Endothelial cell of umbilical vein (primary cell): ENCODE measurements at regions not wholly inside any gene's neighbourhood (a gene's known extent, or its start where the extent isn't known, plus 50 kb on each side); places are given as distances from the start of the nearest gene placed in this dataset.
"Not testable (repeated sequence)": the region's sequence is repeated elsewhere in the genome, so short reads cannot be mapped to it uniquely, and the experiment has no call there.

Experiments used
- BruUV-seq: library from RNA; stranded (reverse); fragments of 400-500 nt; replicated peaks from 2 replicates; lab custom pipeline; 2021; lab: Mats Ljungman, UMichigan
- CTCF ChIA-PET: fragments of 300-600, 350-600 bp; sonication (Branson Sonifier 250); formaldehyde crosslinking; loops from one replicate; lab custom pipeline; 2021; ENCODE audit warnings: antibody characterized with exemption, inconsistent platforms; lab: Charles Lee
- POLR2A ChIA-PET: fragments of 300-600, 350-600 bp; sonication (Branson Sonifier 250); formaldehyde crosslinking; loops from one replicate; lab custom pipeline; 2021; ENCODE audit warnings: antibody characterized with exemption, inconsistent platforms; lab: Charles Lee
- DNase-seq: peaks from one replicate; pipeline ENCODE4 v3.0.0-alpha.2; 2011; ENCODE audit warnings: low read depth, low spot score
- FAIRE-seq: peaks from 2 replicates; lab custom pipeline; 2011; peaks lifted over from hg19 to GRCh38; lab: Jason Lieb, UNC
- H2AFZ ChIP-seq: 2 replicates; pipeline ENCODE4 v1.6.0; 2012; ENCODE audit warnings: low read depth, low read length, control low read depth, inconsistent platforms
- H3K27ac ChIP-seq: 2 replicates; pipeline ENCODE4 v1.5.1; 2011; ENCODE audit warnings: low read depth, mild to moderate bottlenecking, control low read depth, low read length, moderate library complexity; ENCODE audit not compliant: insufficient read depth
- H3K27me3 ChIP-seq, 2 experiments: 2 replicates each; pipeline versions ENCODE4 v1.6.0 to v1.6.1; 2011; ENCODE audit warnings: low read length in 2 of 2, mixed read lengths in 1 of 2; ENCODE audit not compliant: control insufficient read depth in 2 of 2, insufficient read depth in 2 of 2
- H3K36me3 ChIP-seq, 2 experiments: 2 replicates in 1 of 2; 3 replicates in 1 of 2; pipeline ENCODE4 v1.5.1; 2011; ENCODE audit warnings: low read length in 2 of 2, mild to moderate bottlenecking in 1 of 2, moderate library complexity in 1 of 2; ENCODE audit not compliant: control insufficient read depth in 2 of 2, insufficient read depth in 2 of 2; ENCODE audit errors: extremely low read depth in 1 of 2
- H3K4me1 ChIP-seq: 3 replicates; pipeline ENCODE4 v1.5.1; 2011; ENCODE audit warnings: mild to moderate bottlenecking, low read length; ENCODE audit not compliant: control insufficient read depth, insufficient read depth; ENCODE audit errors: extremely low read depth
- H3K4me2 ChIP-seq: 2 replicates; pipeline ENCODE4 v1.6.1; 2011; ENCODE audit warnings: low read length, control low read depth, mixed read lengths; ENCODE audit not compliant: insufficient read depth
- H3K4me3 ChIP-seq, 3 experiments: fragments of 200-600 bp in 1 of 3; sonication (generic), shearing (Covaris generic) in 1 of 3; replicated peaks in 1 of 3; 2 replicates each; pipeline ENCODE4 v1.5.1; 2011 to 2016; ENCODE audit warnings: control low read depth in 3 of 3, low read length in 3 of 3, mild to moderate bottlenecking in 2 of 3, inconsistent platforms in 1 of 3, low read depth in 1 of 3, moderate library complexity in 1 of 3; ENCODE audit not compliant: insufficient read depth in 1 of 3
- H3K79me2 ChIP-seq: 2 replicates; pipeline ENCODE4 v1.6.0; 2012; ENCODE audit warnings: low read length, inconsistent platforms; ENCODE audit not compliant: control insufficient read depth, insufficient read depth
- H3K9ac ChIP-seq: replicated peaks from 2 replicates; pipeline ENCODE3; 2011; ENCODE audit warnings: low read length, control low read depth; ENCODE audit not compliant: insufficient read depth; ENCODE audit errors: extremely low read depth
- H3K9me1 ChIP-seq: replicated peaks from 3 replicates; pipeline ENCODE4 v1.6.0; 2011; ENCODE audit warnings: mild to moderate bottlenecking, low read length; ENCODE audit not compliant: control insufficient read depth, insufficient read depth; ENCODE audit errors: extremely low read depth
- H3K9me3 ChIP-seq: replicated peaks from 2 replicates; pipeline ENCODE4 v1.5.1; 2012; ENCODE audit warnings: low read length, inconsistent platforms; ENCODE audit not compliant: control insufficient read depth, insufficient read depth
- H4K20me1 ChIP-seq: replicated peaks from 2 replicates; pipeline ENCODE3; 2011; ENCODE audit warnings: mild to moderate bottlenecking, low read length; ENCODE audit not compliant: control insufficient read depth, insufficient read depth; ENCODE audit errors: extremely low read depth
- CTCF ChIP-seq, 2 donors: IDR thresholded peaks; 1 replicate in 1 of 2; 2 replicates in 1 of 2; pipeline ENCODE4 v1.5.1; 2011; ENCODE audit warnings: low read length in 2 of 2, mild to moderate bottlenecking in 2 of 2, moderate library complexity in 2 of 2, control low read depth in 1 of 2, inconsistent platforms in 1 of 2, low read depth in 1 of 2; ENCODE audit not compliant: insufficient read depth in 1 of 2; ENCODE audit errors: extremely low read depth in 1 of 2
- EZH2 ChIP-seq: IDR thresholded peaks from 2 replicates; pipeline ENCODE4 v1.6.1; 2012; ENCODE audit warnings: borderline replicate concordance, low read depth, mild to moderate bottlenecking, moderate library complexity, low read length, inconsistent platforms; ENCODE audit not compliant: severe bottlenecking
- FOS ChIP-seq: IDR thresholded peaks from 2 replicates; pipeline ENCODE4 v1.6.1; 2011; ENCODE audit warnings: mild to moderate bottlenecking, low read length, moderate library complexity, borderline replicate concordance; ENCODE audit not compliant: insufficient read depth
- GATA2 ChIP-seq: IDR thresholded peaks from 2 replicates; pipeline ENCODE4 v1.7.0; 2011; ENCODE audit warnings: low read depth, mild to moderate bottlenecking, moderate library complexity, mixed read lengths, low read length; ENCODE audit not compliant: insufficient read length, insufficient read depth
- JUN ChIP-seq: IDR thresholded peaks from 2 replicates; pipeline ENCODE4 v1.6.1; 2011; ENCODE audit warnings: borderline replicate concordance, low read depth; ENCODE audit not compliant: insufficient read length, insufficient read depth
- MAX ChIP-seq: IDR thresholded peaks from 2 replicates; pipeline ENCODE4 v1.6.1; 2011; ENCODE audit not compliant: insufficient read depth, insufficient read length
- MYC ChIP-seq: IDR thresholded peaks from one replicate; pipeline ENCODE4 v1.6.1; 2011; ENCODE audit warnings: mild to moderate bottlenecking, low read depth, low read length
- POLR2A ChIP-seq: IDR thresholded peaks from 2 replicates; pipeline ENCODE4 v1.6.1; 2012; ENCODE audit warnings: low read depth, mild to moderate bottlenecking, control low read depth, low read length
- POLR2AphosphoS5 ChIP-seq: IDR thresholded peaks from 2 replicates; pipeline ENCODE4 v1.6.1; 2012; ENCODE audit warnings: low read depth, mild to moderate bottlenecking, control low read depth, low read length, moderate library complexity; ENCODE audit not compliant: insufficient read depth
- dilution Hi-C: fragments of 300-500 bp; cut with MboI; formaldehyde crosslinking; loops from one replicate; pipeline ENCODE4 v1.15.0; 2019; ENCODE audit warnings: low sequenced_read_pairs; ENCODE audit not compliant: extremely low pct_ligation_motif_present
- intact Hi-C: fragments of 100-400 bp; cut with micrococcal nuclease; formaldehyde crosslinking; loops from one replicate; pipeline ENCODE4 v1.10.0; 2022

GRCh38 chr1:228891272-228892034, 156.2 kb downstream of the RHOU start:
- dilution Hi-C loops, result no loop called here
- TF ChIP-seq POLR2AphosphoS5, result no peak
- no peak for TF ChIP-seq FOS
- TF ChIP-seq MYC, result no peak
- TF ChIP-seq POLR2A, result no peak
- no peak for TF ChIP-seq GATA2
- TF ChIP-seq JUN, result no peak
- no peak for TF ChIP-seq MAX
- no peak for TF ChIP-seq EZH2
- TF ChIP-seq CTCF (IDR thresholded peaks at IDR 0.05; ENCODE audit: extremely low read depth in 1 of 2, insufficient read depth in 1 of 2, low read depth in 1 of 2, low read length in 2 of 2), result no peak
- Histone ChIP-seq H3K4me1 (no peaks in the 10 kb centered on the region), H3K9me3 (no peaks in the 10 kb centered on the region), H4K20me1 (no peaks in the 10 kb centered on the region), H3K9me1 (no peaks in the 10 kb centered on the region), H3K4me3 (no peak overlapping the region), H3K27ac (no peak overlapping the region), H2AFZ (no peak overlapping the region), H3K9ac (no peak overlapping the region), H3K79me2 (no peaks in the 10 kb centered on the region), H3K4me2 (no peak overlapping the region), H3K27me3 (peaks cover 0 to 2% of the 10 kb centered on the region in 2 experiments), H3K36me3 (no peaks in the 10 kb centered on the region)
- intact Hi-C loops, result no loop called here
- BruUV-seq, result no TSS peak
- no peak for FAIRE-seq
- POLR2A ChIA-PET, result no interaction called here
- no peak for DNase-seq
- CTCF ChIA-PET, result interaction anchor here (1.0 to 1.3 kb wide), 2 partner anchors 9 to 112 kb away, joined by 3 read pairs; no protein-coding TSS in a partner anchor

- H3K27me3 ChIP-seq, H3K27ac ChIP-seq, H3K4me1 ChIP-seq, POLR2A ChIA-PET, H3K79me2 ChIP-seq, H3K4me2 ChIP-seq, FAIRE-seq, H3K9me3 ChIP-seq, BruUV-seq, H2AFZ ChIP-seq, DNase-seq, H3K36me3 ChIP-seq, intact Hi-C loops, dilution Hi-C loops, H3K9me1 ChIP-seq, CTCF ChIA-PET, H3K4me3 ChIP-seq, H3K9ac ChIP-seq, H4K20me1 ChIP-seq: not testable (repeated sequence)
These were observed 156.9 kb downstream of the RHOU start for GRCh38 chr1:228892200-228892599.
